ENCODE measurements at regions not wholly inside any gene's neighbourhood (a gene's known extent, or its start where the extent isn't known, plus 50 kb on each side); places are given as distances from the start of the nearest gene placed in this dataset.
"Not testable (repeated sequence)": the region's sequence is repeated elsewhere in the genome, so short reads cannot be mapped to it uniquely, and the experiment has no call there.

DNA sequence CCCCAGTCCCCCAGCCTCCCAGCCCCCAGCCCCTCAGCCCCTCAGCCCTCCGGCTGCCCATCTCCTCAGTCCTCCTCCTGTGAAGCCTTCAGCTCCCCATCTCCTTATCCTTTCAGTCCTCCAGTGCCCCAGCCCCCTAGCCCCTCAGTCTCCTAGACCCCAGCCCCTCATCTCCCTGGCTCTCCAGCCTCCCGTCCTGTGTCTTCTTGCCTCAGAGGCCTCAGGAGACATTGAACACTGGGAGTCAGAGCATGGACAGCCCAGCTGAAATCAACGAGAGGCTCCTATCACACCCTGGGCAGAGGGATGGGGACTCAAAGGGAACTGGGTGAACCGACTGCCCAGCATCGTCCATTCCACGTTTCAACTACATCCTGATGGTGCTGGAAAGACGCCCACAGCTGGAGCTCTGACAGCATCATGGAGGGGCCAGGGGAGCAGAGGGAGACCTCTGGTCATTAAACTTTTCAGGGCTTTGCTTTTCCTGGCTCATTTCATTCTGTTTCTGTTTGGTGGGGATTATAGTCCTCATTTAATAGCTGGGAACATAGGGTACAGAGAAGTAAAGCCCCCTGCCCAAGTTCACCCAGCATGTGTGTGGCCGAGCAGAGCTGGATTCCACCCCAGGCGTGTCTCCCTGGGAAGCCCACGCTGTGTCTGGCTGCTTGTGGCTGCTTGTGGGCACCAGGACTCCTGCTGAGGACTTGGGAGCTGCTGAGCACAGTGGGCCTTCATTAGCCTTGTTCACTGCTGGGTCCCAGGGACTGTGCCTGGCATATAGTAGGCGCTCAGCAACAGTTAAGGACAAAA is 396.7 kb downstream of the PTPRU start:
- DNase-seq: peak in 1 of 3 donors; percentile 1

DNA sequence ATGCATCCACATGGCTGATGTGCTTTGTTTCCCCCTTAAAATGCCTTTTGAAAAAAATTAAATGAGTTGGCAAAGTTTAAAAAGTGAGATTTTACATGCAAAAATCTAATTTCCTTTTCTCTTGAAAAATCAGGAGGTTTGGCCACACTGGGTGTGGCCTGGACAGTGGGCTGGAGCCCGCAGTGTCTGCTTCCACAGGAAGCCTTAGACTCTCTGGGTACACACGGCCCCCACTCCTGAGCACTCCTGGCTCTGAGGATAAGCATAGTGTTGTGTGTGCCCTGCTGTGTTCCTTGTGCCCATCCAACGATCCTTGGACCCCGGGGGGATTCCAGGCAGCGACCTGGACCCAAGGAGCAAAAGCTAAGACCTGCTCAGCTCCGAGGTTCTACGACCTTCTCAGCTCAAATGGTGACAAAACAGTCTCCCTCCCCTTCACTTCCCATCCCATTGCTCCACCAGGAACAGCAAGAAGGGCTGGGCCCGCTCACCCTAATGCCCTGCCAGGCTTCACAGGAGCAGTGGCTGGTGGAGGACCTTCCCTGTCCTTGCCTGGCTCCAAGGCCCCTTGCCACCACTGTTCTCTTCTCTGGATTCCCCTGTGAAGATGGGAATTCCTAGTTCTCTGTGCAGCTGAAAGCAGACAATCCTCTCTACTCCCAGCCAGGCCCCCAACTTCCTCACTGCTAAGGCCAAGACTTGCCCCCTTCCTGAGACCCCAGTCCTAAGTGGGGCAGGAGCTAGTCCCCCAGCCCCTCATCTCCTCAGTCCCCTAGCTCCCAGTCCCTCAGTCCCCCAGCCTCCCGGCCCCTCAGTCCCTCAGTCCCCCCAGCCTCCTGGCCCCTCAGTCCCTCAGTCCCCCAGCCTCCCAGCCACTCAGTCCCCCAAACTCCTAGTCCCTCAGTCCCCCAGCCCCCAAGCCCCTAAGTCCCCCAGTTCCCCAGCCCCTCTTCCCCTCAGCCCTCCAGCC is 395.8 kb downstream of the PTPRU start:
- peak in 1 of 3 donors; percentile 11 for DNase-seq

DNA sequence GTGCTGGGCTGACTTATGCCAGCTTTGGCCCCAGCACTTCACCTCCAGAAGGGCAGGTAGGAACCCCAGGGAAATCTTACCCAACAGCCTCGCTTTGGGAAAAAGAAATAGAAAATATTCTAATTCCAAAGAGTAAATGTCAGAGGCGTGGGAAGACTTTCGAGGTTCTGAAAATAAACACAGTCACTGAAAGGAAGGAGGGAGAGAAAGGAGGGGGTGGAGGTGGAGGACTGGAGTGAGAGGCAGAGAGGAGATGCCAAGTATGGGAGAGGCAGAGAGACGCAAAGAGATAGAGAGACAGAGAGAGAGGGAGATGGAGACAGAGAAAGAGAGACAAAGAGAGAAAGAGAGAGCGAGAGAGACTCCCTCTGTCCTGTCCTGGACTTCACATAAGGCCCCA is 395.0 kb downstream of the PTPRU start:
- DNase-seq: no peak

DNA sequence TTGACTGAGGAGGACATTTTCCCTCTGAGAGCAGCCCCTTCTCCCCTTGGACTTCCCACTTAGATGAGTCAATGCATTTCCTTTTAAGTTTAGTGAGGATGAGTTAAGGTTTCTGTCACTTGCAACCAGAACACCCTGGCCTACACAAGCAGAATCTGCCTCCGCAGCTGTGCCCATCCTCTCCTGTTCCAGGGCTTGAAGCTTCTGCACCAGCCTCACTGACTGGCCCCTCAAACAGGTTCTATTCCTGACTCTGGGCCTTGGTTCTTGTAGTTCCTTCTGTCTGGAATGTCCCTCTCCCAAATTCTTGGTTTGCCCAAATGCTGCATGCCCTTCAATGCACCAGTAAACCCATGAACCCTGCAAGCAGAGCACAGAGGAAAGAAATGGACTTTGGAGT is 394.4 kb downstream of the PTPRU start:
- no peak for DNase-seq

DNA sequence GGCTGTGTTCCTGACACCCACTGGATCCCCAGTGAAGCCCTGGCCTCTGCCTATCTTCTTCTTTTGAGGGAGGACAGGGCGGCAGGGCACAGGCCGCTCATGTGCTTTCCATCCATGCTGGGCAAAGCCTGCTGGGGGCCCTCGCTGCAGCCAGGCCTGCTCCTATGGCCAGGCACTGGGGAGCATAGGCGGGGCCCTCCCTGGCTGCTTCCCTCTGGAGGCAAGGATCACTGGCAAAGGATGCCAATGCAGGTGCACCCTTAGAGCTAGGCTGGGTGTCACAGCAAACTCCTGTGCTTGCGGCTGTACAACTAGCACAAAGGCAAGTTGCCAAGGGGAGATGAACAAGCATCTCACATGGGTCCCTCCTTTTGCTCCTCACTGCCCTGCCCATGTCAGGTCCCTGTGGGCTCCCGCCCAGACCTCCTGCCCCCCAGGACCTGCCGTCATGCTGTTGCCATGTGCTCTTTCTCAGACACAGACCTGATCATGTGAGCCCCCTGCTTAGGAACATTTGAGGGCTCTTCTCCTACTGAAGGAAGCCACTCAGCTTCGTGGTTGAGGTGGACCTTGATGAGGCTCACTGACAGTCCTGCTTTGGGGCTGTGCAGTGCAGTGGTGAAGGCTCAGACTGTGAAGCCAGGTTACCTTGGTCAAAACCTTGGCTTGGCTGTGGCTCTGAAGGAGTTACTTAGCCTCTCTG is 393.6 kb downstream of the PTPRU start:
- DNase-seq: no peak

DNA sequence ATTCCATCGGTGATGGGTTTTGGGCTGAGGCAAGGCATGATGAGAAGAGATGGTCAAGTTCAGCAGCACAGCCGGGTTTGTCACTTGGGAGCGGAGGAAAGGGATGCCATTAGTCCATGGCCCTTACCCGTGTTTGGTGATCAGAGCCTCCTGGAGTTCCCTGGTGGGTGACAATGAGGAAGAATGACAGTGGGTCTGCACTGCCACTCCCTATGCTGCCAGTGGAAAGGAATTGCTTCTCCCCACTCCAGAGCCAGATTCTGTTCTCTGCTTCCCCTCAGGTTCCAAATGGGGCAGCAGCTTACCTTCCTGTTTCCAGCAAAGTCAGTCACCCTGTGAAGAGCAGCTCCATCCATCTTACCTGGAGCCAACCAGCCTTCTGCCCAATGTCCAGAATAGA is 393.1 kb downstream of the PTPRU start:
- DNase-seq: no peak

DNA sequence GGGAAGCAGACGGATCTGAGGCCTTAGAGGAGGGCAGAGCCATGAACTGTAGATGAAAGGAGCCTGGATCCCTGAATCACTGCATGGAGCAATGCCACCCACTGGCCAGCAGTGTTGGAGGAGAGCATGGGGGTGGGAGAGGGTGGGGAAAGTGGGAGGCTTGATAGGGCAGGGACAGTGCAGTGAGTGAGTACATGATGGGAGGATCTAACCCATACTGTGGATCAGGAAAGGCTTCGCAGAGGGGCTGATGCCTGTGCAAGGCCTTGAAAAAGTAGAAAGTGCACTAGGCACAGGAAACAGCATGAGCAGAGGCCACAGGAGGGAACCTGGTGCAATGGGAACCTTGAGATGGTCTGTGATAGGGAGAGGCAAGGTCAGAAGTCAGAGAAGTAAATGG is 391.9 kb downstream of the PTPRU start:
- no peak for DNase-seq

DNA sequence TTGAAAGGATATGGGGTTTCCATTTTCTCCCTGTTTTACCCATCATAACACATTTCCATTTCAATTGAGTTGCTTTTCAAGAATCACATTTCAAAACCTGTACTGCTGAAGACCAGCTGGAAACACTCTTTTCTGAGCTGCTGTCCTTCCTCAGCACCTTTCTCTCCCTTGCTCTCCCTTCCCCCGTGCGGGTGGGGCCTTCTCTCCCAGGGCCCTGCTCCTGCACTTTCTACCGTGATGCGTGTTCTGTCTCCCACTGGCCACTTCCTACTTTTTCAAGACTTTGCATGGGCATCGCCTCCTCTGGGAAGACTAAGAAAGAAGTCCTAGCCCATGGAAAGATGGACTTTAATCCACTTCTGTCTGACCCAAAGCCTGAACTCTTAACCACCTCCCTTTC is 390.4 kb downstream of the PTPRU start:
- DNase-seq: no peak

DNA sequence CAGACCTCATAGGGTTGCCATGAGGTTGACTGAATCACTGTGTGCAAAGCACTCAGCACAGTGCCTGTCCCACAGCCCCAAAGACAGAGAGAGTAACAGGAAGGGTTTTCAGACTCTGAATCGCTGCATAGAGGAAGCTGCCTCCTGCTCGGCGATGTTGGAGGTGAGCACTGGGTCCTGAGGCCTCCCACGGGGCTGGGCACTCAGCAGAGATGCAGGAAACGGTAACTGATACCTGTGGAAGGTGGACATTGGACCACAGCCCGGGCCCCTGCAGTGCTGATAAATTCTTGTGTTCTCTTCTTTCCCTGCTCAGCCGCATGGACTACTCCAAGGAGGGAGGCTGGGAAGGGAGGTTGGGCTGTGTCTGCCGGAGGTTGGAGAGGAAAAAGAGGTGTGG is 389.7 kb downstream of the PTPRU start:
- DNase-seq: no peak

DNA sequence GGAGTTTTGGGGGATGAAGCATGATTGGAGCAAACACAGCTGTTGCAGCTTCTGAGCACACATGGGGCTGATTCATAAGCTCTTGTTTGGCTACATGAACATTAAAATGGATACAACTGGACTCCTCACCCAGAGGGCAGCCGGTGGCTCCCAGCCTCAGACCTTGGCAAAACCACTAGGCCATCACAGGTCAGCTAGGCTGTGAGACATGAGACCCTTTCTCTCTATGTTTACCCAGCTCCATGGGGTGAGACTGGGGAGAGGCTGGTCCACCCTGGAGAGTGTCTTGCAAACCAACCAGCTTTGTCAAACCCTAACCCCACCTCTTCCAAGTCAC is 388.7 kb downstream of the PTPRU start:
- no peak for DNase-seq

DNA sequence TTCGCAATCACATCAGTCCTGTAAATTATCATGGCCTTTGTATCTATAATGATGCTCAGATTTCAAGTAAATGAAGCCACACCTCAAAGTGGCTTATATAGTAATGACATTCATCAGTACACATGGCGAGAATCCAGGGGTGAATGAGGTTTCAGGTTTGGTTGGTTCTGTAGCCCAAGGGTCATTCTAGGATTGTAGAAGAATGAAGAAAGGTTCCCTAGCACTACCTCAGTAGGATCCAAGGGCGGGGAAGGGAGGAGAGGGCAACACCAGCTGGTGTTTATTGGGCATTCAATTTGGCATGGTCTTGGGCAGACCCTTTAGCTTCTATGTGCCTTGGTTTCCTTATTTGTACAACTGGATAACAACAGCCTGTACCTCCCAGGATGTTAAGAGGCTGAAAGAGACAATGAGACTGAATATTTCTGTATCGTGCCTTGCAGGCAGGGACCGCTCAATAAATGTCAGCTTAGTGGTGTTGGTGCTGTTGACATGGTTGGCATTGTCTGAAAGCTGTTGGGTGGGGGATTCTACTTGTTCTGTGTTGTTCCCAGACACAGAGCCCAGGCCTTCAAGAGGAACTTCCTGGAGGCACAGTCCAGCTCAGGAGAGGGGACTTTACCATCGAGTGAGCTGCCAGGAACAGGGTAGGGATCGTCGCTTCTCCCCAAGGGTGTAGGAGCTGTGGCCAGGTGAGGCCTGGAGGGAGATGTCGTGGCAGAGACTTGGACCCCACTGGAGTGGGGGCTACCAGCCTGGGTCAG is 388.2 kb downstream of the PTPRU start:
- no peak for DNase-seq

DNA sequence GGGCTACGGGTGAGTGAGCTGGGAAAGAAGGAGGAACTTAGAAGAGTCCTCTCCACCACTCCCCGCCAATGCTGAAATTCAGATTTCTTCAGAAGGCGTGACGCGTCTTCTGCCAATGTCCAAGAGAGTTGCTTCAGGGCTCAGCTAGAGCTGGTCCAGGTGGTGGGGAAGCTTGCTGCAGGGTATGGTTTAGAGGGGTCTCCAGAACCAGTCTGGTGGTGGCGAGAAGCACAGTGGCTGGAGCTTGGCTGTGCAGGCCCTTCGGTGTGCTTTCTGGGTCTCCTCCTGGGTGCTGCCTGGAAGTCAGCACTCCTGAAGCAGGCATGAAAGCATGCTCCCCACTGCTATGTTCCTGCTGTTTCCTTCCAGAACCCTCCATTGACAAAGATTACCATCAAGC is 387.2 kb downstream of the PTPRU start:
- no peak for DNase-seq

DNA sequence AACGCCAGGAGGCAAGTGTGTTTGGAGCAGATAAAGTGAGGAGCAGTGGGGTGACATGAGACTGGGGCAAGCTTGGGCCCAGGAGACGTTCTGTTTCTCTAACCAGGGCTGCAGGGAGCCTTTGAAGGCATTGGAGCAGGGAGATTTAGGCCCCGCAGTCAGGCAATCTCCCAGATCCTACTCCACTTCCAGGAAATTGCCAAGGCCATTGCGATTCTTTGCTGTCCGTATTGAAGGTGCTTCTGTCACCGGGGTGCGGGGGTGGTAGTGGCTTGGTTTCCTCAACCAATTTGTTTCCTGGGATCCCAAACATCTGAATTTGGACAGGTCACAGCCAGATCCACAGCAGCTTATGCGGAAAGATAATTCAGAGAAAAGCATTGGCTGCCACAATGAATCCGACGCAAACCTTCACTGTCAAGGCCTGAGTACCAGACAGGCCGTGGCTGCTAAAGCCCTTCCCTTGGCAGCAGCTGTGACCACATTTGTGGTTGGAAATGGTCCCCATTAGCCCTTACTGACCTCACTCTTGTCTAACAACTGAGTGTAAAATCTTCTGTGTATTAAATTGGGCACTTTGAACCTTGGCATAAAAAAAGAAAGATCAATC is 385.6 kb downstream of the PTPRU start:
- DNase-seq: no peak

DNA sequence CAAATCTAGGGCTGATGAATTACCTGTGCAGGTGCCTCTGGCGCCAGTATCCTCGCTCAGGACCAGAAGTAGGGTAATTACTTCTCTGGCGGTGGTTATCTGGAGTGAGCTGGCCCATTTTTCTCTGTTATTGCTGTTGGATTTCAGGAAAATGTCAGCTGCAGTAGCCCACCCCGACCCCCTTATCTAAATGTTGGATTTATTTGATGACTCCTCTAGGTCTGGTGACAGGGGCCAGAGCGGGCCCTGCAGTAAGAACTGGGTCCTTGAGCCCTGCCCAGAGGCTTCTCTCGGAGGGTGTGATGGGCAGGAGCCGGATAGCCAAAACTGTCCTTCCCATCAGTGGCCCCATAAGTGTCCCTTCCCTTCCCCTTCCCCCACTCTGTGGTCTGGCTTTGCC is 384.3 kb downstream of the PTPRU start:
- no peak for DNase-seq

DNA sequence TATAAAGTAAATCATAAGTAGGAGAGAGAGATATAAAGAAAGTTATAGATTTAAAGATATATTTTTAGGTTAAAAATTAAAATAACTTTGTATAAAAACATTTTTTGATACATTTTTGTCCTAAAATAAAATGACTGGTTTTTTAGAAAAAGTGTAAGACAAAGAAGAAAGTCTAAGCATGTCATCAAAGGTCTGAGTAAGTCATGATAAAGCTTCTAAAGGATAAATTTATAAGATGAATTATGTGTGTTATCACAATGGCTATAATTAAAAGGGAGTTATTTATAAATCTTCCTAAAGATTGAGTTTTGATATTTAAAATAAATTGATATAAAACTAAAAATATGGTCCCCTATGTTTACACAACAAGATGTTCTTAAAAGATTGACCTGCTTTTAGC is 370.9 kb downstream of the PTPRU start:
- no peak for DNase-seq

DNA sequence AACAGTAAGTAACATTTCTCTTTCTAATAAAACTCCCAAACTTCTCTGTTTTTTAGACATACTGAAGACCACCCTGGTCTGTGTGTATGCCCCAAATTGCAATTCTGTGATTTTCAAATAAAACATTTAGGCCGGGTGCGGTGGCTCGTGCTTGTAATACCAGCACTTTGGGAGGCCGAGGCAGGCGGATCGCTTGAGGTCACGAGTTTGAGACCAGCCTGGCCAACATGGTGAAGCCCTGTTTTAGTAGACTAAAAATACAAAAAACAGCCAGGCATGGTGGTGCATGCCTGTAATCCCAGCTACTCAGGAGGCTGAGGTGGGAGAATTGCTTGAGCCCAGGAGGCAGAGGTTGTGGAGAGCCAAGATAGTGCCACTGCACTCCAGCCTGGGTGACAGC is 368.5 kb downstream of the PTPRU start:
- not testable (repeated sequence) for DNase-seq

DNA sequence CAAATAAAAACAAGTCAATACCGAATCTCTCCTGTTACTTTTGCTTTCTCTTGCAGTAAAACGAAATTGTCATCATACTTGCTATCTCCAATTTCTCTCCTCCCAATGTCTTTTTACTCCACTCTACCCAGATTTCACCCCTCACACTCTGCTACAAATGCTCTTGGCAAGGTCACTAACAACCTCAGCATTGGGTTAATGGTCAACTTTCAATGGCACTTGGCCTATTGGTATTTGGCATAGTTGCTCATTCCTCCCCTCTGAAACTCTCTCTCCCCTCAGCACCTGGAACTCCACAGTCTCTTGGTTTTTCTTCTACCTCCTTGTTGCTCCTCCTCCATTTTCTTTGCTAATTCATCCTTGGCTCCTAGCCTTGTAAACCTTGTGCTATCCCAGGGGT is 367.3 kb downstream of the PTPRU start:
- no peak for DNase-seq

DNA sequence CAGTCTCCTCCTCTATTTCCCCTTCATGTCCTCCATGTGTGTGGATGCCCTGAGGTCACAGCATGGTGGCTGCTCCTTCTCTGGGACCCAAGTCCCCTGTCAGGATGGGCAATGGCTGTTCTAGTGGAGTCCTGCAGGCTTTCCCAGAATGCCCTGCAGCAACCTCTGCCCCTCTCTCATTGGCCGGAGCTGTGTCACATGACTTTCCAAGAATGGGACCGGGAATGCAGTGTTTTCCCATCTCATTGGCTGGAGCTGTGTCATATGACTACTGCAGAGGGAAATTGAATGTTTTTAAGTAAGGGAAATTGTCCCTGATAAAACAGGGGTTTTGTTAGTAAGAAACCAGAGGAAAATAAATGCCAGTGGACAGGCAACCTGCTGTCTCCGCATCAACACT is 365.9 kb downstream of the PTPRU start:
- DNase-seq: no peak

DNA sequence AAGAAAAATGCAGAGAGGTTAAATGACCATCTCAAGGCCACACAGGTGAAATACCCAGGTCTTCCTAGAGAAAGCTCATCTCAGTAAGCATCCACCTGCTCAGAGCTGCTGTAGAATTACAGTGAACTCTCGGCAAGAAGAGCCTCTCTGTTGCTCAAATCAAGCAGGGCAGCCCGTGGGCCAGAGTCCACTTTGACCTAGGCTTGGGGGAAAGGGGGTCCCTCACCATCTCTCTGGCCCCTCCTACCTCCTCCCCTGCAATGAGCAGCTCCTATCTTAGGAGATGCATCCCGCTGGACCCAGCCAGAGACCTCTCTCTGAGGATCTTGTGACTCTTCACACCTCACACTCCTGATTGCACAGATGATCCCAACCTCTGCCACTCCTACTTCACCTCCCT is 364.7 kb downstream of the PTPRU start:
- no peak for DNase-seq

DNA sequence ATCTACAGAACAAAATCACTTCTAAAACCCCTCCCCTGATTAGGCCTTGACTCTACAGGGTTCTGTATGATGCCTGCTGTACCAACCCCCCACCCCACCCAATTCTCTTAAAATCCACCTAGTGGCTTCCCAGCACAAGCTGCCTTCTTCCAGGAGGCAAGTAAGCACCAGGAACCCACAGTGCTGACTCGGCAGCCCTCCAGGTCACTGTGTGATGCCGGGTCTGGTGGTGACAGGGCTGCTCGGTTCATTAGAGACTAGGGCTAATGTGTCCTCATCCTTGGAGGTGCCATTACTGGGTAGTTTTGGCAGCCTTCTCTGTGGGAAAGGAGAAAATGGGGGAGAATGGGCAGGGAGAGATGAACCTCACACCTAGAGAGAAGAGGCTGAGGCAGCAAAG is 363.5 kb downstream of the PTPRU start:
- no peak for DNase-seq

DNA sequence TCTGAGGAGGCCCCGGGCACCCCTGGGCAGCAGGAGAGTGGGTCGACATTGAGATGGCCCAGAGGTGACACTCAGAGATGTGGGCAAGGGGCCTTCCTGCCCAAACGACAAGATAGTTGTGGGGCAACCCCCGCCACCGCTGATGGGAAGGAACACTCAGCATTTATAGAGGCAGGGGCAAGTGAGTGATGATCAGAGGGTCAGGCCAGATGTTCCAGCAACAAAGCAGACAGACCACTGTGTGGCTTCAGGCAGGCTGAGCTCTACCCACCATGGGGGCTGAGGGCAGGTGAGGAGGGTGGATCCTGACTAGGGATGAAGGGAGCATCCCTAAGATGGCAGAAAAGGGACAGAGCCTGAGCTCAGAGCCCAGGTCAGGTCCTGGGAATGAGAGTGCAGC is 362.7 kb downstream of the PTPRU start:
- DNase-seq: no peak
